Thyroid gland (tissue), 4 donors: ENCODE measurements at regions not wholly inside any gene's neighbourhood (a gene's known extent, or its start where the extent isn't known, plus 50 kb on each side); places are given as distances from the start of the nearest gene placed in this dataset.

Experiments
- DNase-seq, 2 donors: peaks; one replicate each; pipeline ENCODE4 v3.0.0-alpha.2; 2019
- H3K27ac ChIP-seq, 3 donors: fragments of 200-600 bp; sonication (generic); 1 replicate in 2 of 3; 2 replicates in 1 of 3; pipeline ENCODE4 v1.5.1; 2016 to 2019; ENCODE audit warnings: mild to moderate bottlenecking in 1 of 3, moderate library complexity in 1 of 3
- H3K27me3 ChIP-seq: fragments of 200-600 bp; sonication (generic); one replicate; pipeline ENCODE4 v1.5.1; 2019
- H3K36me3 ChIP-seq, 2 donors: fragments of 200-600 bp; sonication (generic); one replicate each; pipeline ENCODE4 v1.5.1; 2016 to 2019
- H3K4me1 ChIP-seq, 2 donors: fragments of 200-600 bp; sonication (generic); one replicate each; pipeline ENCODE4 v1.5.1; 2017 to 2019
- H3K4me3 ChIP-seq, 3 donors: fragments of 200-600 bp; sonication (generic); replicated peaks in 1 of 3; 1 replicate in 2 of 3; 2 replicates in 1 of 3; pipeline ENCODE4 v1.5.1; 2016; ENCODE audit warnings: mild to moderate bottlenecking in 1 of 3
- H3K9me3 ChIP-seq: fragments of 200-600 bp; sonication (generic); one replicate; pipeline ENCODE4 v1.5.1; 2017
- POLR2A ChIP-seq, 2 donors: fragments of 450-650 bp; IDR thresholded peaks; one replicate each; pipeline ENCODE4 v1.6.1; 2017; ENCODE audit warnings: antibody characterized with exemption in 2 of 2, mild to moderate bottlenecking in 2 of 2, moderate library complexity in 1 of 2
- WGBS, 2 donors: methylation state at CpG; one replicate each; pipeline ENCODE4 v1.1.5; 2017; 5-methylcytosine and 5-hydroxymethylcytosine counted together
- intact Hi-C: fragments of 100-400 bp; cut with DNase I; formaldehyde crosslinking; loops from one replicate; pipeline ENCODE4 v1.15.1; 2023
- TF ChIP-seq, protein P1 (sequence below), 6 experiments: fragments of 200-600 bp in 3 of 6; fragments of 450-650 bp in 3 of 6; sonication (generic) in 3 of 6; IDR thresholded peaks; one replicate each; pipeline ENCODE4 v1.5.1; 2016 to 2019; ENCODE audit warnings: antibody characterized with exemption in 6 of 6, mild to moderate bottlenecking in 2 of 6, inconsistent platforms in 1 of 6, moderate library complexity in 1 of 6

DNA sequence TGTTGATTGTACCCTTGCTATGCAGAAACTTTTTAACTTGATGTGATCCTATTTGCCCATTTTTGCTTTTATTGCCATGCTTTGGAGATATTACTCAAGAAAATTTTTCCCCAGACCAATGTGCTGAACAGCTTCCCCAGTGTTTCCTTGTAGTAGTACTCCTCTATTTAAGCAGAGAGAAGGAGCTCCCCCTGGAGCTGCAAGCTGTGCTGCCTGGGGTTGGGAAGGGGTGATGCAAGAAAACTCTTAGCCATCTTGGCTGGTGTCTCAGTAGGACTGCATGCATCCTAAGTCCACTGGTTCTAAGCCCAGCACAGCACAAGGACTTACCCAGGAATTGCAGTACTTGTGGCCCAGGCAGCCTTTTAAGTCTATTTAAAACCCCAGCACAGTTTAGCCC is 121.6 kb downstream of the NTMT2 start:
- TF ChIP-seq POLR2A (IDR thresholded peaks at IDR 0.05), result no peak
- TF ChIP-seq, protein P1, sequence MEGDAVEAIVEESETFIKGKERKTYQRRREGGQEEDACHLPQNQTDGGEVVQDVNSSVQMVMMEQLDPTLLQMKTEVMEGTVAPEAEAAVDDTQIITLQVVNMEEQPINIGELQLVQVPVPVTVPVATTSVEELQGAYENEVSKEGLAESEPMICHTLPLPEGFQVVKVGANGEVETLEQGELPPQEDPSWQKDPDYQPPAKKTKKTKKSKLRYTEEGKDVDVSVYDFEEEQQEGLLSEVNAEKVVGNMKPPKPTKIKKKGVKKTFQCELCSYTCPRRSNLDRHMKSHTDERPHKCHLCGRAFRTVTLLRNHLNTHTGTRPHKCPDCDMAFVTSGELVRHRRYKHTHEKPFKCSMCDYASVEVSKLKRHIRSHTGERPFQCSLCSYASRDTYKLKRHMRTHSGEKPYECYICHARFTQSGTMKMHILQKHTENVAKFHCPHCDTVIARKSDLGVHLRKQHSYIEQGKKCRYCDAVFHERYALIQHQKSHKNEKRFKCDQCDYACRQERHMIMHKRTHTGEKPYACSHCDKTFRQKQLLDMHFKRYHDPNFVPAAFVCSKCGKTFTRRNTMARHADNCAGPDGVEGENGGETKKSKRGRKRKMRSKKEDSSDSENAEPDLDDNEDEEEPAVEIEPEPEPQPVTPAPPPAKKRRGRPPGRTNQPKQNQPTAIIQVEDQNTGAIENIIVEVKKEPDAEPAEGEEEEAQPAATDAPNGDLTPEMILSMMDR (IDR thresholded peaks at IDR 0.05), result no peak
- Histone ChIP-seq H3K36me3 (no peaks in the 10 kb centered on the region), H3K9me3 (no peaks in the 10 kb centered on the region), H3K27me3 (no peaks in the 10 kb centered on the region), H3K27ac (no peak overlapping the region), H3K4me1 (no peaks in the 10 kb centered on the region), H3K4me3 (no peak overlapping the region)
- no peak for DNase-seq
- intact Hi-C loops, result no loop called here

DNA sequence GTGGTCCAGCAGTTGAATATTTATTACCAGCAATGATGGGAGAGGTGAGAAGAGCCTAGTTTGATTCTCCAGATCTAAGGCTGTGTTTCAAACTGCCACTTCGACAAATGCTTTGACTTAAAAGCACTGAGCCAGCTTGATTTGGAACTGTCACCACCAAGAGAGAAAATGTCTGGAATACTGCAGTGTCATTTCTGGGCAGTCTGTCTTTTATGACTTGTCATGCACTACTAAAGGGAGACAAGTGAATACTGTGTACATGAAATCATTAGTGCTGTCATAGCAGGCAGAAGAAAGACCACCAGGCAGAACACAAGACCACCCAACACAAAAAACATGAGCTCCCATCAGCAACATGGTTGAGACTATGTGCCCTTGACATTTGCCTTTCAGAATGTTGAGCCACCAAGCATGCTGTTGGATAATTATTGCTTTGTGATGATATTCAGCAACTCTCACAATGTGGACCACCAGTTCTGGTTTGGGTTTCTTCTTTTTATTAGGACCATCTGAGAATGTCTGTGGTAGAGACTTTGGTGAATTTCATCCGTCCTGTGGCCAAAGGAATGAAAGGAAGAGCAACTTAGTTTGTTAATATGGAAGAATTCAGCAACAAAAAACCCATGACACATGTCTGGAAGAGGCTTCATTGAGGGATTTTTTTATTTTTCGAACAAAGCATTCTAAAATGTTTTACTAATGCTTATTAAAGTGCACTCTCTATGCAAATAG is 125.8 kb downstream of the NTMT2 start:
- no peaks in the 10 kb centered on the region for H3K9me3 ChIP-seq
- no peaks in the 10 kb centered on the region for H3K27me3 ChIP-seq
- no peaks in the 10 kb centered on the region for H3K36me3 ChIP-seq
- no peaks in the 10 kb centered on the region for H3K4me1 ChIP-seq
- intact Hi-C loops, result no loop called here
- no peak for DNase-seq
- H3K27ac ChIP-seq, result no peak overlapping the region
- TF ChIP-seq POLR2A (IDR thresholded peaks at IDR 0.05), result no peak
- TF ChIP-seq, protein P1 (IDR thresholded peaks at IDR 0.05), result no peak
- no peak overlapping the region for H3K4me3 ChIP-seq
- 72 to 75% methylated on average over 3 of the region's 3 CpGs for WGBS, 2 donors

DNA sequence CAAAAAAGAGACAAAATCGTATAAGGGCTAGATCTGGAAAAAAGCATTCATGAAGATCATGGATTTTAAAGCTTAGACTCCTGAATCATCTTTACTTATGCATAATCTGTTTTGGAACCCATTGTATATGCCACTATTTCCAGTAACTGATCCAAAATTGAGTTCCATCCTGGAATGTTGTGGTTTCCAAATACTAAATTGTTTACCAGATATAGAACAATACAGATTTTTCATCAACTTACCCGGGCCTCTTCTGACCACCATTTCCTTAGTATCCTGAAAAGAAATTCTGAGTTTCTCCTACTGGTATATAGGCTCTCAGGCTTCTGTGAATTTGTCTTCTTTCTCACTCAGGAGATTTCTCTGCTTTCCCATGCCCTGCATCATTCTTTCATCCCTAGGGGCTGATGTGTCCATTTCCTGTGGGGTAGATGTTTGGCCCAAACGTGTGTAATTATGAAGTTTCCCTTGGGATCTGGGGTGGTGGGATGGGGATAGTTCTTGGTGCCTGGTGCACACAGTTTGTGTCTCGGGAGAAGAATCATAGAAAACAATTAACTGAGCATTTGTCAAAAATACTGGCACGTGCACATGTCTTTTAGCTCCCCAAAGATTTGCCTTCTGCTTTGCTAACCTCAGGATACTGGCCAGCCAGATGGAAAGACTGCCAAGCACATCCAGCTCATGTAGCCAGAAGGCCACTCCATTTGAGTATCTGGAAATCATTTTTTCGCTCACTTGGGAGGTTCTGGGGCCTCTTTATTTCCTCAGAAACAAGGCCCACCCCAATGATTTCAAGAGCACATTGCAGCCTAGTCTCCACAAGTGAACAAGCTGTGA is 127.8 kb downstream of the NTMT2 start:
- intact Hi-C loops, result no loop called here

DNA sequence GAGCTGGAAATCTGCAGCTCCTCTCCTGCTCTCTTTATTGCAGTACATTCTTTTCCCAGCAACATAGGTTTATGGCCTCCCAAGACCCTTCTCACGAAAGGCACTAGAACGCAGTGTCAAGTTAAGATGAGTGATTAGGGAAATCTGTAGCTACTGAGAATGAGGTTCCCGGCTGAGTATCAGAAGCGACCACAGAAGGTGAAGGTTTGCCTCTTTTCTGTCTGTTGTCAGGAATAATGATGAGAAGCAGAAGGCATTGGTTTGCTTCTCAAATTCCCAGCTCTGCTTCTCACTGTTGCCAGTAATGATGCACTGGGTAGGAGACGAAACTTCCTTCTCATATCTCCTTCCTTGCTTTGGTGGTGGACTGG is 128.4 kb downstream of the NTMT2 start:
- intact Hi-C loops, result no loop called here
- no peaks in the 10 kb centered on the region for H3K36me3 ChIP-seq
- no peak for TF ChIP-seq POLR2A (IDR thresholded peaks at IDR 0.05)
- TF ChIP-seq, protein P1 (IDR thresholded peaks at IDR 0.05), result no peak
- no peaks in the 10 kb centered on the region for H3K4me1 ChIP-seq
- WGBS, 2 donors, result 64 to 67% methylated on average over 5 of the region's 5 CpGs
- no peak overlapping the region for H3K4me3 ChIP-seq
- no peaks in the 10 kb centered on the region for H3K27me3 ChIP-seq
- no peak for DNase-seq
- H3K9me3 ChIP-seq, result no peaks in the 10 kb centered on the region
- H3K27ac ChIP-seq, result peak overlapping the region in 2 of 3 donors; percentile 23 to 29

More for the DNA sequence above, 127.8 kb downstream of the NTMT2 start:
- Histone ChIP-seq H3K9me3 (no peaks in the 10 kb centered on the region), H3K27me3 (no peaks in the 10 kb centered on the region), H3K4me3 (no peak overlapping the region), H3K36me3 (no peaks in the 10 kb centered on the region), H3K4me1 (no peaks in the 10 kb centered on the region), H3K27ac (peak overlapping the region in 1 of 3 donors; percentile 5)
- DNase-seq, result peak; percentile 5 to 10
- WGBS, 2 donors, result 49 to 72% methylated on average over 6 of the region's 6 CpGs
- TF ChIP-seq, protein P1 (IDR thresholded peaks at IDR 0.05), result no peak
- TF ChIP-seq POLR2A (IDR thresholded peaks at IDR 0.05), result no peak

DNA sequence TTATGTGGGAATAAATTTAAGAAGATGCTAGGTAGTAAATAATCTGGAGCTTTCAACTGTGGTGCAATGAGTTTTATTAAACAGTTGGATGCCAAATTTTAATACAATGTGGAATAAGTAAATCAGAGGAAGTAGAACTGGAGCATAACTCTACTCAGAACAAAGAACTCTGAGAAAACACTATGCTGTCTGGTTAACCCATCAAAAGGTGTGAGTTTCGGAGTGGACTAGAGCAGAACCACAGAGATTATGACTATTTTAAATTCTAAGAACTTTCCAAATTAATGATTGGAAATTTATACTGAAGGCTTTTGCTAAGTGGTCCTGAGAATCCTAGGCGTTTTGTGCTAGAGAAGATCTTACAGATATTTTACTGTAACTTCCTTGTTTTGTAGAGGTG is 132.2 kb downstream of the NTMT2 start:
- H3K36me3 ChIP-seq, result no peaks in the 10 kb centered on the region
- no peak overlapping the region for H3K4me3 ChIP-seq
- no peak overlapping the region for H3K27ac ChIP-seq
- TF ChIP-seq, protein P1 (IDR thresholded peaks at IDR 0.05), result no peak
- H3K27me3 ChIP-seq, result no peaks in the 10 kb centered on the region
- no peak for DNase-seq
- H3K9me3 ChIP-seq, result no peaks in the 10 kb centered on the region
- intact Hi-C loops, result no loop called here
- H3K4me1 ChIP-seq, result no peaks in the 10 kb centered on the region
- 76% methylated on average over 2 of the region's 2 CpGs for WGBS, 2 donors
